ENCODE measurements at regions not wholly inside any gene's neighbourhood (a gene's known extent, or its start where the extent isn't known, plus 50 kb on each side); places are given as distances from the start of the nearest gene placed in this dataset.

- Histone ChIP-seq H3K14ac (ENCODE audit: insufficient read depth, low read length) (no peak overlapping the region), H2AK5ac (ENCODE audit: insufficient read length, low read length) (no peak overlapping the region), H3K79me1 (ENCODE audit: insufficient read depth, low read depth, low read length, poor library complexity, severe bottlenecking) (no peaks in the 10 kb centered on the region), H4K8ac (replicated peaks; ENCODE audit: insufficient read length, low read depth, low read length) (no peak overlapping the region), H3K18ac (ENCODE audit: insufficient read length, low read depth, low read length) (no peak overlapping the region), H3K56ac (ENCODE audit: insufficient read length, low read depth, low read length) (no peak overlapping the region), H3K4ac (ENCODE audit: low read depth, low read length) (no peak overlapping the region), H4K5ac (ENCODE audit: insufficient read length, low read depth, low read length) (no peak overlapping the region), H3K27me3 (ENCODE audit: insufficient read depth, low read length) (no peaks in the 10 kb centered on the region), H2BK120ac (ENCODE audit: low read depth, low read length, poor library complexity, severe bottlenecking) (no peak overlapping the region), H2BK5ac (ENCODE audit: insufficient read length, low read length) (no peak overlapping the region), H3K79me2 (ENCODE audit: insufficient read depth, low read length) (no peaks in the 10 kb centered on the region), H2BK12ac (ENCODE audit: insufficient read length, low read depth, low read length) (no peak overlapping the region), H4K20me1 (ENCODE audit: control insufficient read depth, insufficient read depth, insufficient read length) (no peaks in the 10 kb centered on the region), H2BK20ac (ENCODE audit: low read depth, low read length, poor library complexity, severe bottlenecking) (no peak overlapping the region), H3T11ph (ENCODE audit: low read length) (no peak overlapping the region), H3K23ac (ENCODE audit: insufficient read length, low read depth, low read length) (no peak overlapping the region), H4K91ac (ENCODE audit: insufficient read length, low read depth, low read length) (no peak overlapping the region), H3K9ac (ENCODE audit: extremely low read depth, insufficient read length, low read length) (no peak overlapping the region), H3K4me1 (ENCODE audit: insufficient read depth, low read length) (peaks cover 6% of the 10 kb centered on the region; the same call in 1 of the 2 replicates), H2AFZ (ENCODE audit: low read length) (no peak overlapping the region), H3K4me2 (ENCODE audit: insufficient read depth, insufficient read length, low read length) (no peak overlapping the region), H2BK15ac (ENCODE audit: low read depth, low read length) (no peak overlapping the region), H3K27ac (ENCODE audit: insufficient read length, low read depth, low read length) (no peak overlapping the region), H3K23me2 (ENCODE audit: insufficient read length, low read depth, low read length, poor library complexity, severe bottlenecking) (no peaks in the 10 kb centered on the region), H3K9me3 (ENCODE audit: control insufficient read depth, low read depth, low read length) (no peaks in the 10 kb centered on the region)
- TF ChIP-seq, protein P1, sequence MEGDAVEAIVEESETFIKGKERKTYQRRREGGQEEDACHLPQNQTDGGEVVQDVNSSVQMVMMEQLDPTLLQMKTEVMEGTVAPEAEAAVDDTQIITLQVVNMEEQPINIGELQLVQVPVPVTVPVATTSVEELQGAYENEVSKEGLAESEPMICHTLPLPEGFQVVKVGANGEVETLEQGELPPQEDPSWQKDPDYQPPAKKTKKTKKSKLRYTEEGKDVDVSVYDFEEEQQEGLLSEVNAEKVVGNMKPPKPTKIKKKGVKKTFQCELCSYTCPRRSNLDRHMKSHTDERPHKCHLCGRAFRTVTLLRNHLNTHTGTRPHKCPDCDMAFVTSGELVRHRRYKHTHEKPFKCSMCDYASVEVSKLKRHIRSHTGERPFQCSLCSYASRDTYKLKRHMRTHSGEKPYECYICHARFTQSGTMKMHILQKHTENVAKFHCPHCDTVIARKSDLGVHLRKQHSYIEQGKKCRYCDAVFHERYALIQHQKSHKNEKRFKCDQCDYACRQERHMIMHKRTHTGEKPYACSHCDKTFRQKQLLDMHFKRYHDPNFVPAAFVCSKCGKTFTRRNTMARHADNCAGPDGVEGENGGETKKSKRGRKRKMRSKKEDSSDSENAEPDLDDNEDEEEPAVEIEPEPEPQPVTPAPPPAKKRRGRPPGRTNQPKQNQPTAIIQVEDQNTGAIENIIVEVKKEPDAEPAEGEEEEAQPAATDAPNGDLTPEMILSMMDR (conservative IDR thresholded peaks at IDR 0.05): peak; percentile 56
- Mint-ChIP-seq H3K36me3 (ENCODE audit: insufficient read depth in 1 of 3, low read depth in 3 of 3) (peaks cover 0 to 13% (median 0%) of the 10 kb centered on the region in 3 experiments; a peak in 3 of 7 replicates), H3K9me3 (peaks cover 13 to 16% of the 10 kb centered on the region in 2 experiments), H3K27me3 (ENCODE audit: low read depth) (peaks cover 2% of the 10 kb centered on the region; the same call in 1 of the 2 replicates), H3K4me3 (no peak overlapping the region), H3K4me1 (peaks cover 18 to 38% of the 10 kb centered on the region in 2 experiments), H3K27ac (no peak overlapping the region; a peak in 1 of 7 replicates)
- WGBS (ENCODE audit: extremely low coverage, insufficient read length, low lambda C conversion rate): no CpG with 5 or more reads among the region's 9 CpGs
- no peak for DNase-seq
Measured at GRCh38 chr22:27627444-27627833, 174.1 kb downstream of the MN1 start.
